ENCODE measurements at regions not wholly inside any gene's neighbourhood (a gene's known extent, or its start where the extent isn't known, plus 50 kb on each side); places are given as distances from the start of the nearest gene placed in this dataset.

DNA sequence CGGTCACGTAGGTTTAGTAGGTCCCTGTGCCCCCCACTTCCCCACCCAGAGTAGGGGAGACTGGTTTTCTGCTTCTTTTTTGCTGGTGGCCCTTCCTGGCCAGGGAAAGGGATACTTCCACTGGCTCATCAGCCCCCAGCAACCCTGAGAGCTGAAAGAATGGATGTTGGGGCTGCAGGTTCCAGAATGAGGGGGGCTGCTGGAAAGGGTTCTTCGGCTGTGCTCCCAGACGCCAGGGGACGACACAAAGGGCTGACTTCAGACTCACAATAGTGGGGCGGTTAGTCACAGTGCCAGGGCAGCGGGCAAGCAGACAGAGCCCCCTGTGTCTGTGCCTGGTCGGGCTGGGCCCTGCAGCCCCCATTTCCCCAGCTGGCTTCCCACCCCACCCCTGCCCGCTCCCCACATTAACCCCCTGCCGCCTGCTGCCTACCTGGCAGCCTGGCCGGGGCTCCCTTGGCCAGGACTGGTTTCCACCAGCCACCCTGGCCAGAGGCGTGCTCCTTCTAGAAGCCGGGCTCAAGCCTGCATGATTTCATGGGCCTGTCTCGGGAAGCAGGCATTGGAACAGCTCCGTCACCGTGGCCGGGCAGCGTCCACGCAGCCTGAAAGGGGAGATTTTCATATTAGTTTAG is 79.1 kb upstream of the WNT7B start:
- no peaks in the 10 kb centered on the region for H4K20me1 ChIP-seq (ENCODE audit: low read depth, low read length)
- H3K36me3 ChIP-seq (ENCODE audit: low read length): no peaks in the 10 kb centered on the region
- TF ChIP-seq EZH2phosphoT487 (conservative IDR thresholded peaks at IDR 0.05; ENCODE audit: low read length): no peak
- TF ChIP-seq, protein P1, sequence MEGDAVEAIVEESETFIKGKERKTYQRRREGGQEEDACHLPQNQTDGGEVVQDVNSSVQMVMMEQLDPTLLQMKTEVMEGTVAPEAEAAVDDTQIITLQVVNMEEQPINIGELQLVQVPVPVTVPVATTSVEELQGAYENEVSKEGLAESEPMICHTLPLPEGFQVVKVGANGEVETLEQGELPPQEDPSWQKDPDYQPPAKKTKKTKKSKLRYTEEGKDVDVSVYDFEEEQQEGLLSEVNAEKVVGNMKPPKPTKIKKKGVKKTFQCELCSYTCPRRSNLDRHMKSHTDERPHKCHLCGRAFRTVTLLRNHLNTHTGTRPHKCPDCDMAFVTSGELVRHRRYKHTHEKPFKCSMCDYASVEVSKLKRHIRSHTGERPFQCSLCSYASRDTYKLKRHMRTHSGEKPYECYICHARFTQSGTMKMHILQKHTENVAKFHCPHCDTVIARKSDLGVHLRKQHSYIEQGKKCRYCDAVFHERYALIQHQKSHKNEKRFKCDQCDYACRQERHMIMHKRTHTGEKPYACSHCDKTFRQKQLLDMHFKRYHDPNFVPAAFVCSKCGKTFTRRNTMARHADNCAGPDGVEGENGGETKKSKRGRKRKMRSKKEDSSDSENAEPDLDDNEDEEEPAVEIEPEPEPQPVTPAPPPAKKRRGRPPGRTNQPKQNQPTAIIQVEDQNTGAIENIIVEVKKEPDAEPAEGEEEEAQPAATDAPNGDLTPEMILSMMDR (IDR thresholded peaks at IDR 0.05; ENCODE audit: insufficient read depth, low read length, poor library complexity, severe bottlenecking): no peak
- H3K9me2 ChIP-seq (replicated peaks; ENCODE audit: insufficient read depth, low read length): no peaks in the 10 kb centered on the region
- H3K9me3 ChIP-seq (ENCODE audit: insufficient read depth, low read length): no peaks in the 10 kb centered on the region
- no peak overlapping the region for H3K4me2 ChIP-seq (ENCODE audit: low read depth, low read length, poor library complexity, severe bottlenecking)
- H3K79me2 ChIP-seq (ENCODE audit: insufficient read depth, low read length): no peaks in the 10 kb centered on the region
- H3K27ac ChIP-seq (ENCODE audit: low read depth, low read length): no peak overlapping the region
- H3K9ac ChIP-seq (ENCODE audit: low read length): no peak overlapping the region
- H2AFZ ChIP-seq (ENCODE audit: low read depth, low read length, severe bottlenecking): no peak overlapping the region
- H3F3A ChIP-seq (ENCODE audit: insufficient read depth): no peaks in the 10 kb centered on the region
- no peaks in the 10 kb centered on the region for H3K27me3 ChIP-seq (ENCODE audit: low read length)
- no peak overlapping the region for H3K4me3 ChIP-seq (ENCODE audit: insufficient read depth, low read length, poor library complexity, severe bottlenecking)

GRCh38 chr22:46056546-46057245 is 79.7 kb upstream of the WNT7B start:
- Histone ChIP-seq H3K4me3 (ENCODE audit: insufficient read depth, low read length, poor library complexity, severe bottlenecking) (no peak overlapping the region), H2AFZ (ENCODE audit: low read depth, low read length, severe bottlenecking) (no peak overlapping the region), H3K9me2 (replicated peaks; ENCODE audit: insufficient read depth, low read length) (no peaks in the 10 kb centered on the region), H3K79me2 (ENCODE audit: insufficient read depth, low read length) (no peaks in the 10 kb centered on the region), H3K36me3 (ENCODE audit: low read length) (no peaks in the 10 kb centered on the region), H3K27ac (ENCODE audit: low read depth, low read length) (no peak overlapping the region), H3K4me2 (ENCODE audit: low read depth, low read length, poor library complexity, severe bottlenecking) (no peak overlapping the region), H4K20me1 (ENCODE audit: low read depth, low read length) (no peaks in the 10 kb centered on the region), H3K27me3 (ENCODE audit: low read length) (no peaks in the 10 kb centered on the region), H3F3A (ENCODE audit: insufficient read depth) (no peaks in the 10 kb centered on the region), H3K9me3 (ENCODE audit: insufficient read depth, low read length) (no peaks in the 10 kb centered on the region), H3K9ac (ENCODE audit: low read length) (no peak overlapping the region)
- no peak for TF ChIP-seq EZH2phosphoT487 (conservative IDR thresholded peaks at IDR 0.05; ENCODE audit: low read length)
- TF ChIP-seq, protein P1 (IDR thresholded peaks at IDR 0.05; ENCODE audit: insufficient read depth, low read length, poor library complexity, severe bottlenecking): no peak

GRCh38 chr22:46057246-46058090 is 80.5 kb upstream of the WNT7B start:
- peak overlapping the region; percentile 41 for H3K4me2 ChIP-seq (ENCODE audit: low read depth, low read length, poor library complexity, severe bottlenecking)
- TF ChIP-seq, protein P1 (IDR thresholded peaks at IDR 0.05; ENCODE audit: insufficient read depth, low read length, poor library complexity, severe bottlenecking): no peak
- TF ChIP-seq EZH2phosphoT487 (conservative IDR thresholded peaks at IDR 0.05; ENCODE audit: low read length): no peak

More at GRCh38 chr22:46057246-46058090, 80.5 kb upstream of the WNT7B start:
- Histone ChIP-seq H3F3A (ENCODE audit: insufficient read depth) (no peaks in the 10 kb centered on the region), H3K9ac (ENCODE audit: low read length) (no peak overlapping the region), H3K79me2 (ENCODE audit: insufficient read depth, low read length) (no peaks in the 10 kb centered on the region), H3K27me3 (ENCODE audit: low read length) (no peaks in the 10 kb centered on the region), H3K36me3 (ENCODE audit: low read length) (no peaks in the 10 kb centered on the region), H2AFZ (ENCODE audit: low read depth, low read length, severe bottlenecking) (no peak overlapping the region), H3K9me2 (replicated peaks; ENCODE audit: insufficient read depth, low read length) (no peaks in the 10 kb centered on the region), H4K20me1 (ENCODE audit: low read depth, low read length) (no peaks in the 10 kb centered on the region), H3K27ac (ENCODE audit: low read depth, low read length) (no peak overlapping the region), H3K9me3 (ENCODE audit: insufficient read depth, low read length) (no peaks in the 10 kb centered on the region), H3K4me3 (ENCODE audit: insufficient read depth, low read length, poor library complexity, severe bottlenecking) (no peak overlapping the region)

Measured in SU-DHL-6 (cell line).